Mesendoderm (in vitro differentiated cells): ENCODE measurements at regions not wholly inside any gene's neighbourhood (a gene's known extent, or its start where the extent isn't known, plus 50 kb on each side); places are given as distances from the start of the nearest gene placed in this dataset.

Experiments
- DNase-seq: peaks from one replicate; pipeline ENCODE4 v3.0.0; 2013
- H2AK5ac ChIP-seq: 2 replicates; pipeline ENCODE4 v1.6.1; 2013; ENCODE audit warnings: low read length, inconsistent platforms
- H2BK120ac ChIP-seq: 2 replicates; pipeline ENCODE4 v1.6.1; 2013; ENCODE audit warnings: low read depth, mild to moderate bottlenecking, low read length, moderate library complexity, mixed read lengths
- H2BK15ac ChIP-seq: replicated peaks from 2 replicates; pipeline ENCODE4 v1.6.1; 2013; ENCODE audit warnings: low read depth, mild to moderate bottlenecking, moderate library complexity
- H2BK5ac ChIP-seq: 2 replicates; pipeline ENCODE4 v1.6.1; 2013; ENCODE audit warnings: low read length, inconsistent platforms
- H3K18ac ChIP-seq: 2 replicates; pipeline ENCODE4 v1.6.1; 2013; ENCODE audit warnings: mild to moderate bottlenecking, low read length, mixed read lengths
- H3K23ac ChIP-seq: one replicate; pipeline ENCODE4 v1.6.1; 2013; ENCODE audit warnings: low read length
- H3K27ac ChIP-seq: 2 replicates; pipeline ENCODE4 v1.5.1; 2013; ENCODE audit warnings: low read depth, mild to moderate bottlenecking, inconsistent platforms, low read length, moderate library complexity
- H3K27me3 ChIP-seq: 2 replicates; pipeline ENCODE4 v1.6.1; 2013; ENCODE audit warnings: low read length, control low read depth, mild to moderate bottlenecking, inconsistent platforms; ENCODE audit not compliant: insufficient read depth, poor library complexity
- H3K36me3 ChIP-seq: 2 replicates; pipeline ENCODE4 v1.6.1; 2013; ENCODE audit warnings: low read length, inconsistent platforms; ENCODE audit not compliant: control insufficient read depth, insufficient read depth
- H3K4ac ChIP-seq: one replicate; pipeline ENCODE4 v1.6.1; 2013; ENCODE audit warnings: low read depth, mild to moderate bottlenecking, low read length, moderate library complexity
- H3K4me1 ChIP-seq: 2 replicates; pipeline ENCODE4 v1.6.1; 2013; ENCODE audit warnings: low read depth, low read length, inconsistent platforms; ENCODE audit not compliant: control insufficient read depth
- H3K4me2 ChIP-seq: 2 replicates; pipeline ENCODE4 v1.6.1; 2013; ENCODE audit warnings: low read length
- H3K4me3 ChIP-seq: 2 replicates; pipeline ENCODE4 v1.5.1; 2013; ENCODE audit warnings: mild to moderate bottlenecking, low read length
- H3K56ac ChIP-seq: one replicate; pipeline ENCODE4 v1.6.1; 2013; ENCODE audit warnings: low read length
- H3K79me1 ChIP-seq: 2 replicates; pipeline ENCODE4 v1.6.1; 2013; ENCODE audit warnings: low read length, inconsistent platforms
- H3K79me2 ChIP-seq: 2 replicates; pipeline ENCODE4 v1.6.1; 2013; ENCODE audit warnings: mild to moderate bottlenecking, low read length; ENCODE audit not compliant: control insufficient read depth, insufficient read depth
- H3K9ac ChIP-seq: 2 replicates; pipeline ENCODE4 v1.6.1; 2013; ENCODE audit warnings: low read length, inconsistent platforms
- H4K5ac ChIP-seq: one replicate; pipeline ENCODE4 v1.6.1; 2013; ENCODE audit warnings: low read length
- H4K8ac ChIP-seq: one replicate; pipeline ENCODE4 v1.6.1; 2013; ENCODE audit warnings: low read depth, mild to moderate bottlenecking, control low read depth, low read length, moderate library complexity
- WGBS: extraction: QIAGEN DNeasy Blood & Tissue Kit; methylation state at CpG from one replicate; pipeline ENCODE4 v1.1.7; 2013; ENCODE audit warnings: low lambda C conversion rate, missing lambda C conversion rate; ENCODE audit not compliant: insufficient coverage; ENCODE audit errors: extremely low coverage; 5-methylcytosine and 5-hydroxymethylcytosine counted together

- H2AK5ac ChIP-seq: no peak overlapping the region
- no peaks in the 10 kb centered on the region for H3K4me1 ChIP-seq
- no peak overlapping the region for H3K4me2 ChIP-seq
- H3K23ac ChIP-seq: no peak overlapping the region
- H3K27me3 ChIP-seq: no peaks in the 10 kb centered on the region
- H3K4me3 ChIP-seq: no peak overlapping the region
- H4K8ac ChIP-seq: no peak overlapping the region
- no peak for DNase-seq
- no peak overlapping the region for H3K9ac ChIP-seq
- H3K4ac ChIP-seq: no peak overlapping the region
- no peaks in the 10 kb centered on the region for H3K79me2 ChIP-seq
- WGBS: no CpG with 5 or more reads among the region's 3 CpGs
- no peak overlapping the region for H3K18ac ChIP-seq
- no peak overlapping the region for H3K56ac ChIP-seq
- no peak overlapping the region for H3K27ac ChIP-seq
- H2BK120ac ChIP-seq: no peak overlapping the region
- no peaks in the 10 kb centered on the region for H3K36me3 ChIP-seq
- H4K5ac ChIP-seq: no peak overlapping the region
- no peak overlapping the region for H2BK15ac ChIP-seq
- no peaks in the 10 kb centered on the region for H3K79me1 ChIP-seq
- H2BK5ac ChIP-seq: no peak overlapping the region
Observed at GRCh38 chr3:18780959-18781358, 355.8 kb upstream of the SATB1 start.

- Histone ChIP-seq H3K4me1 (peaks cover under 1% of the 10 kb centered on the region), H4K8ac (no peak overlapping the region), H2BK120ac (no peak overlapping the region), H3K79me1 (no peaks in the 10 kb centered on the region), H3K9ac (no peak overlapping the region), H3K36me3 (no peaks in the 10 kb centered on the region), H2BK5ac (no peak overlapping the region), H4K5ac (no peak overlapping the region), H3K27me3 (no peaks in the 10 kb centered on the region), H3K79me2 (no peaks in the 10 kb centered on the region), H3K56ac (no peak overlapping the region), H3K4me2 (no peak overlapping the region), H2BK15ac (no peak overlapping the region), H3K18ac (no peak overlapping the region), H3K4ac (no peak overlapping the region), H2AK5ac (no peak overlapping the region), H3K23ac (no peak overlapping the region), H3K4me3 (no peak overlapping the region), H3K27ac (no peak overlapping the region)
- no CpG with 5 or more reads among the region's 2 CpGs for WGBS
- no peak for DNase-seq
Observed at GRCh38 chr3:18779704-18780103, 354.6 kb upstream of the SATB1 start.

GRCh38 chr3:18778598-18778997, 353.5 kb upstream of the SATB1 start:
- Histone ChIP-seq H3K79me2 (no peaks in the 10 kb centered on the region), H3K79me1 (no peaks in the 10 kb centered on the region), H3K36me3 (no peaks in the 10 kb centered on the region), H4K8ac (no peak overlapping the region), H2BK120ac (no peak overlapping the region), H3K18ac (no peak overlapping the region), H2AK5ac (no peak overlapping the region), H3K27me3 (no peaks in the 10 kb centered on the region), H2BK5ac (no peak overlapping the region), H3K23ac (no peak overlapping the region), H4K5ac (no peak overlapping the region), H3K4me2 (no peak overlapping the region), H3K27ac (no peak overlapping the region), H3K56ac (no peak overlapping the region), H3K4ac (no peak overlapping the region), H3K4me1 (peaks cover 3% of the 10 kb centered on the region), H2BK15ac (no peak overlapping the region), H3K9ac (no peak overlapping the region), H3K4me3 (no peak overlapping the region)
- no CpG with 5 or more reads among the region's 2 CpGs for WGBS
- no peak for DNase-seq

GRCh38 chr3:18778094-18778493, 353.0 kb upstream of the SATB1 start:
- no peak overlapping the region for H2BK120ac ChIP-seq
- no peak overlapping the region for H3K18ac ChIP-seq
- no peaks in the 10 kb centered on the region for H3K36me3 ChIP-seq
- no peak overlapping the region for H3K56ac ChIP-seq
- no peak overlapping the region for H3K4me2 ChIP-seq
- H3K4me3 ChIP-seq: no peak overlapping the region
- no peaks in the 10 kb centered on the region for H3K27me3 ChIP-seq
- H3K23ac ChIP-seq: no peak overlapping the region
- H2BK15ac ChIP-seq: no peak overlapping the region
- H3K79me2 ChIP-seq: no peaks in the 10 kb centered on the region
- no peak overlapping the region for H3K9ac ChIP-seq
- peaks cover 3% of the 10 kb centered on the region for H3K4me1 ChIP-seq
- H3K4ac ChIP-seq: no peak overlapping the region
- H2AK5ac ChIP-seq: no peak overlapping the region
- H3K79me1 ChIP-seq: no peaks in the 10 kb centered on the region
- no peak overlapping the region for H4K8ac ChIP-seq
- no peak overlapping the region for H2BK5ac ChIP-seq
- H3K27ac ChIP-seq: no peak overlapping the region
- H4K5ac ChIP-seq: no peak overlapping the region
- DNase-seq: no peak

GRCh38 chr3:18775501-18775900, 350.4 kb upstream of the SATB1 start:
- Histone ChIP-seq H2AK5ac (no peak overlapping the region), H3K4ac (no peak overlapping the region), H3K4me3 (no peak overlapping the region), H2BK5ac (no peak overlapping the region), H3K56ac (no peak overlapping the region), H3K79me1 (no peaks in the 10 kb centered on the region), H2BK15ac (no peak overlapping the region), H3K4me1 (peaks cover 4% of the 10 kb centered on the region), H3K27ac (no peak overlapping the region), H3K27me3 (no peaks in the 10 kb centered on the region), H3K36me3 (no peaks in the 10 kb centered on the region), H3K23ac (no peak overlapping the region), H2BK120ac (no peak overlapping the region), H4K5ac (no peak overlapping the region), H3K79me2 (no peaks in the 10 kb centered on the region), H3K18ac (no peak overlapping the region), H3K9ac (no peak overlapping the region), H3K4me2 (no peak overlapping the region), H4K8ac (no peak overlapping the region)
- no peak for DNase-seq
- no CpG with 5 or more reads among the region's 2 CpGs for WGBS

- Histone ChIP-seq H3K9ac (no peak overlapping the region), H3K4ac (no peak overlapping the region), H3K27ac (no peak overlapping the region), H2BK15ac (no peak overlapping the region), H3K27me3 (no peaks in the 10 kb centered on the region), H3K56ac (no peak overlapping the region), H3K18ac (no peak overlapping the region), H3K4me2 (no peak overlapping the region), H3K23ac (no peak overlapping the region), H2BK120ac (no peak overlapping the region), H3K36me3 (no peaks in the 10 kb centered on the region), H3K4me1 (peaks cover 4% of the 10 kb centered on the region), H3K79me2 (no peaks in the 10 kb centered on the region), H2BK5ac (no peak overlapping the region), H3K79me1 (no peaks in the 10 kb centered on the region), H4K8ac (no peak overlapping the region), H4K5ac (no peak overlapping the region), H3K4me3 (no peak overlapping the region), H2AK5ac (no peak overlapping the region)
- no peak for DNase-seq
- WGBS: no CpG with 5 or more reads among the region's 2 CpGs
Observed at GRCh38 chr3:18774319-18775088, 349.4 kb upstream of the SATB1 start.
